BJ (cell line): ENCODE measurements at regions not wholly inside any gene's neighbourhood (a gene's known extent, or its start where the extent isn't known, plus 50 kb on each side); places are given as distances from the start of the nearest gene placed in this dataset.

Experiments
- CTCF ChIA-PET: fragments of 350-600 bp; formaldehyde crosslinking; extraction: SDS; loops from one replicate; lab custom pipeline; 2021; ENCODE audit warnings: antibody characterized with exemption, inconsistent platforms; lab: Yijun Ruan, JAX
- POLR2A ChIA-PET: fragments of 300-600 bp; sonication (Branson Sonifier 250); formaldehyde crosslinking; extraction: SDS; loops from one replicate; lab custom pipeline; 2021; ENCODE audit warnings: antibody characterized with exemption; lab: Charles Lee
- DNase-seq: peaks from one replicate; pipeline ENCODE4 v3.0.0-alpha.2; 2011; ENCODE audit warnings: low read depth
- H3K27me3 ChIP-seq: 2 replicates; pipeline ENCODE4 v1.6.0; 2011; ENCODE audit warnings: low read length; ENCODE audit not compliant: control insufficient read depth, insufficient read depth
- H3K36me3 ChIP-seq: 2 replicates; pipeline ENCODE4 v1.5.1; 2011; ENCODE audit warnings: low read length; ENCODE audit not compliant: control insufficient read depth, insufficient read depth
- H3K4me3 ChIP-seq: 2 replicates; pipeline ENCODE4 v1.5.1; 2011; ENCODE audit warnings: low read depth, mild to moderate bottlenecking, control low read depth, low read length
- TF ChIP-seq, protein P1 (sequence below): IDR thresholded peaks from 2 replicates; pipeline ENCODE4 v1.5.1; 2011; ENCODE audit warnings: low read depth, mild to moderate bottlenecking, control low read depth, inconsistent platforms, low read length, moderate library complexity; ENCODE audit not compliant: insufficient read depth

DNA sequence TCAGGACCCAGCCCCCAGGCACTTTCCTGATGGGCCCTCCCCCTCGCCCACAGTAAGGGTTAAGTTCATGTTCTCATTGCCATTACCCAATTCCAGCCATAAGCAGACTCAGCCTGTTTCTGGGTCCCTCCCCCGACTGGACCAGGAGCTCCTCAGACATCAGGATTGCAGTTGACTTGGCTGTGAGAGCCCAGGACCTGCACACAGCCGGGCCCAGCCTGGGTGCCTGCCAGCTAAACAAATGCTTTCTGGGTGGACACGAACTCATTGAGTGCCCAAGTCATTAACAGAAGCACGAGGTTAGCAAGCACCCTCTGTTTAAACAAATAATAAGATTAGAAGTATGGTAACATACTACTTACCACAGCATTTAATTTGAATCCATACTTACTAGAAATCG, 147.9 kb upstream of the POU3F1 start:
- no peak overlapping the region for H3K4me3 ChIP-seq
- H3K36me3 ChIP-seq = no peaks in the 10 kb centered on the region
- ChIA-PET CTCF (no interaction called here), POLR2A (no interaction called here)
- TF ChIP-seq, protein P1, sequence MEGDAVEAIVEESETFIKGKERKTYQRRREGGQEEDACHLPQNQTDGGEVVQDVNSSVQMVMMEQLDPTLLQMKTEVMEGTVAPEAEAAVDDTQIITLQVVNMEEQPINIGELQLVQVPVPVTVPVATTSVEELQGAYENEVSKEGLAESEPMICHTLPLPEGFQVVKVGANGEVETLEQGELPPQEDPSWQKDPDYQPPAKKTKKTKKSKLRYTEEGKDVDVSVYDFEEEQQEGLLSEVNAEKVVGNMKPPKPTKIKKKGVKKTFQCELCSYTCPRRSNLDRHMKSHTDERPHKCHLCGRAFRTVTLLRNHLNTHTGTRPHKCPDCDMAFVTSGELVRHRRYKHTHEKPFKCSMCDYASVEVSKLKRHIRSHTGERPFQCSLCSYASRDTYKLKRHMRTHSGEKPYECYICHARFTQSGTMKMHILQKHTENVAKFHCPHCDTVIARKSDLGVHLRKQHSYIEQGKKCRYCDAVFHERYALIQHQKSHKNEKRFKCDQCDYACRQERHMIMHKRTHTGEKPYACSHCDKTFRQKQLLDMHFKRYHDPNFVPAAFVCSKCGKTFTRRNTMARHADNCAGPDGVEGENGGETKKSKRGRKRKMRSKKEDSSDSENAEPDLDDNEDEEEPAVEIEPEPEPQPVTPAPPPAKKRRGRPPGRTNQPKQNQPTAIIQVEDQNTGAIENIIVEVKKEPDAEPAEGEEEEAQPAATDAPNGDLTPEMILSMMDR = no peak
- DNase-seq = no peak
- peaks cover 3% of the 10 kb centered on the region; the same call in 1 of the 2 replicates for H3K27me3 ChIP-seq

DNA sequence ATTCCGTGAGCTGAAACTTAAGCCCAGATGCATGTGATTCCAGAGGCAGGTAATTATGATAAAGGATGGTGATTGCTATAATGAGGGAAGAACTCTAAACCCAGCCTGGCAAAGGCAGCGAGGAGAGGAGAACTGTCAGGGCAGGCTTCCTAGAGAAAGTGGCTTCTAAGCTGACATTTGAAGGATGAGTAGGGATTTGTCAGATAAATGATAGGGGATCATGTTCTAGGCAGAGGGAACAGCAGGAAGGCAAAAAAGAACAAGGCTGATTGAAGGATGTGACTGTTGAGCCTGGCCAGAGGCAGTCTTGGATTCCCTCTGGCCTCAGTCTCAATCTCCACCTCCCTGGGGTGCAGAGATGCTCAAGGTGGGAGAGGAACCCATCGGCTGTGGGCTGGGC, 146.4 kb upstream of the POU3F1 start:
- no peaks in the 10 kb centered on the region for H3K36me3 ChIP-seq
- no peak for DNase-seq
- ChIA-PET POLR2A (no interaction called here), CTCF (no interaction called here)
- TF ChIP-seq, protein P1 = no peak
- H3K4me3 ChIP-seq = no peak overlapping the region
- H3K27me3 ChIP-seq = peaks cover 3% of the 10 kb centered on the region; the same call in 1 of the 2 replicates

DNA sequence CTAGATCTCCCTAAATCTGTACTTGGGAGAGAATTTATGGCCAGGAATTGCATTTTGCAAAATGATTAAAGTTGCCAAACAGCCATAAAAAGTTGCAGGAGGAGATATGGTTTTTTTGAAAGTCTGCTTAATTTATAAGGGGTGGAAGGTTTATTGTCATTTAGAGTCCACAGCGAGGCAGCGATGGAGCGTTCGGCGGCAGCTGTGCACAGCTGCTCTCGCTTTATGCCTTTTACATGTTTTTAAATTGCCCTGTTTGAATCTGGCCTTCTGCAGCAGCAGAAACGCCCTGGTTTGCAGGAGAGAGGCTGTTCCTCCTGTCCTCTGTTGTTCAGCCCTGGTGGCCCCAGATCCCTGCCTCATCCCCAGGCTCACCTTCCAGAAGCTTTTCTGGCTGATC, 144.9 kb upstream of the POU3F1 start:
- ChIA-PET POLR2A (no interaction called here), CTCF (interaction anchor here (0.7 kb wide), 1 partner anchor 1697 kb away, joined by 3 read pairs; no protein-coding TSS in a partner anchor)
- TF ChIP-seq, protein P1 = no peak
- no peak for DNase-seq
- Histone ChIP-seq H3K4me3 (no peak overlapping the region), H3K36me3 (no peaks in the 10 kb centered on the region), H3K27me3 (peaks cover 3% of the 10 kb centered on the region; the same call in 1 of the 2 replicates)

DNA sequence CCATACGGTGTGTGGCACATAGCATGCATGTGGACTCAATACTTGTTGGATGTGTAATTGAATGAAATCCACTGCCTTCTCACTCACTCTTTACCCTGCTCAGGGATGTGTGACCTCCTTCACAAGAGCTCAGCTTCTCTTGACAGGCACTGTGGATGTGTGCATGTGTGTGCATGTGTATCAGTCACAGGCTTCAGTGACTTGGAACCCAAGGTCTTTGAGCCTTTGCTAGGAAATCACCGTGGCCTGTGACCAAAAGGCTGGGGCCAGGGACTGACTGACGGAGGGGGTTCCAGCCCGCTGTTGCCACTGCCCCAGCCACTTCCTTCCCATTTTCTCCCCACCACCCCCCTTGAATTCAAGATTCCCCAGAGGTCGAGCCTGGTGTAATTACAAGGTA, 144.4 kb upstream of the POU3F1 start:
- no peak for DNase-seq

DNA sequence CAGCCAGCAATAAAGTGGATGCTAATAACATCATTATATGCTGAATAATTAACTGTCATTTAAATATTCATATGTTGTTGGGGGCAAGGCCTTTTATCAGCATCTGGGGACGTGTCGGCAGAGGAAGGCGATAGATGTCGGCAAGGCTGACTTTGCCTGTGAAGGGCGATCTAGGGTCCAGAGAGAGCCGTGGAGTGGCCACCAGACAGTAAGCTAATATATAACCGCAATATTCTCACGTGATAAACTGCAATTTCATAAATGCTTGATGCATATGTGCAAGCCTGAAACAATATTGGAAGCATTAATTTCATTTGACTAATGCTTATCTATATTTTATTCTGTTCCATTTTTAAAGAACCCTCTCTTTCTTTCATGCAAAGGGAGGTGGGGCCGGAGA, 141.0 kb upstream of the POU3F1 start:
- no peaks in the 10 kb centered on the region for H3K36me3 ChIP-seq
- no peak overlapping the region for H3K4me3 ChIP-seq
- no peaks in the 10 kb centered on the region for H3K27me3 ChIP-seq
- TF ChIP-seq, protein P1 = no peak
- POLR2A ChIA-PET = no interaction called here
- no peak for DNase-seq
- CTCF ChIA-PET = interaction anchor here (0.6 kb wide), 1 partner anchor 10 kb away, joined by 3 read pairs; no protein-coding TSS in a partner anchor

More for the DNA sequence above, 144.4 kb upstream of the POU3F1 start:
- peaks cover 3% of the 10 kb centered on the region; the same call in 1 of the 2 replicates for H3K27me3 ChIP-seq
- H3K36me3 ChIP-seq = no peaks in the 10 kb centered on the region
- TF ChIP-seq, protein P1 = no peak
- ChIA-PET POLR2A (no interaction called here), CTCF (no interaction called here)
- H3K4me3 ChIP-seq = no peak overlapping the region
